22Rv1 (cell line): ENCODE measurements at regions not wholly inside any gene's neighbourhood (a gene's known extent, or its start where the extent isn't known, plus 50 kb on each side); places are given as distances from the start of the nearest gene placed in this dataset.

Experiments
- H3K27ac ChIP-seq: fragments of 450-650 bp; 2 replicates; pipeline ENCODE4 v1.5.1; 2017
- CTCF ChIP-seq: fragments of 450-650 bp; IDR thresholded peaks from 2 replicates; pipeline ENCODE4 v1.5.1; 2017; ENCODE audit warnings: mild to moderate bottlenecking
- ZFX ChIP-seq: fragments of 450-650 bp; IDR thresholded peaks from 2 replicates; pipeline ENCODE4 v1.6.1; 2017; ENCODE audit warnings: antibody characterized with exemption, borderline replicate concordance

- TF ChIP-seq CTCF (no peak), ZFX (no peak)
- H3K27ac ChIP-seq, result no peak overlapping the region
Observed at GRCh38 chr16:88300463-88300835, 82.3 kb upstream of the ZNF469 start.

GRCh38 chr16:88301431-88301830, 81.3 kb upstream of the ZNF469 start:
- TF ChIP-seq ZFX, result no peak
- no peak for TF ChIP-seq CTCF
- H3K27ac ChIP-seq, result no peak overlapping the region

GRCh38 chr16:88301886-88302285, 80.9 kb upstream of the ZNF469 start:
- TF ChIP-seq ZFX (no peak), CTCF (no peak)
- H3K27ac ChIP-seq, result no peak overlapping the region

GRCh38 chr16:88302666-88303065, 80.1 kb upstream of the ZNF469 start:
- TF ChIP-seq ZFX (no peak), CTCF (no peak)
- H3K27ac ChIP-seq, result no peak overlapping the region

- TF ChIP-seq ZFX (no peak), CTCF (no peak)
- no peak overlapping the region for H3K27ac ChIP-seq
Observed at GRCh38 chr16:88303405-88303804, 79.4 kb upstream of the ZNF469 start.

- TF ChIP-seq ZFX (no peak), CTCF (no peak)
- H3K27ac ChIP-seq, result no peak overlapping the region
Observed at GRCh38 chr16:88303890-88304819, 78.6 kb upstream of the ZNF469 start.

GRCh38 chr16:88305176-88305575, 77.6 kb upstream of the ZNF469 start:
- no peak for TF ChIP-seq ZFX
- TF ChIP-seq CTCF, result no peak
- no peak overlapping the region for H3K27ac ChIP-seq
